Endothelial cell (in vitro differentiated cells): ENCODE measurements at regions not wholly inside any gene's neighbourhood (a gene's known extent, or its start where the extent isn't known, plus 50 kb on each side); places are given as distances from the start of the nearest gene placed in this dataset.

Experiments used
- DNase-seq: peaks from one replicate; pipeline ENCODE4 v3.0.0; 2021; ENCODE audit warnings: low spot score
- H3K27ac Mint-ChIP-seq: one replicate; pipeline ENCODE4 v1.8.0; 2021; ENCODE audit warnings: mixed read lengths, inconsistent platforms; ENCODE audit not compliant: unreplicated experiment
- H3K27me3 Mint-ChIP-seq: one replicate; pipeline ENCODE4 v1.8.0; 2021; ENCODE audit warnings: mild to moderate bottlenecking, moderate library complexity, mixed read lengths, inconsistent platforms; ENCODE audit not compliant: unreplicated experiment
- H3K36me3 Mint-ChIP-seq: one replicate; pipeline ENCODE4 v1.8.0; 2021; ENCODE audit warnings: mild to moderate bottlenecking, low read depth, mixed read lengths, inconsistent platforms; ENCODE audit not compliant: unreplicated experiment
- H3K4me1 Mint-ChIP-seq: one replicate; pipeline ENCODE4 v1.8.0; 2021; ENCODE audit warnings: mild to moderate bottlenecking, mixed read lengths, inconsistent platforms; ENCODE audit not compliant: unreplicated experiment
- H3K4me3 Mint-ChIP-seq: one replicate; pipeline ENCODE4 v1.8.0; 2021; ENCODE audit warnings: mild to moderate bottlenecking, mixed read lengths, inconsistent platforms; ENCODE audit not compliant: unreplicated experiment
- H3K9me3 Mint-ChIP-seq: one replicate; pipeline ENCODE4 v1.8.0; 2021; ENCODE audit warnings: mixed read lengths, inconsistent platforms; ENCODE audit not compliant: unreplicated experiment
- TF ChIP-seq, protein P1 (sequence below): fragments of 200-600 bp; sonication (generic); IDR thresholded peaks from one replicate; pipeline ENCODE4 v1.5.0; 2021; ENCODE audit warnings: antibody characterized with exemption; ENCODE audit not compliant: unreplicated experiment

DNA sequence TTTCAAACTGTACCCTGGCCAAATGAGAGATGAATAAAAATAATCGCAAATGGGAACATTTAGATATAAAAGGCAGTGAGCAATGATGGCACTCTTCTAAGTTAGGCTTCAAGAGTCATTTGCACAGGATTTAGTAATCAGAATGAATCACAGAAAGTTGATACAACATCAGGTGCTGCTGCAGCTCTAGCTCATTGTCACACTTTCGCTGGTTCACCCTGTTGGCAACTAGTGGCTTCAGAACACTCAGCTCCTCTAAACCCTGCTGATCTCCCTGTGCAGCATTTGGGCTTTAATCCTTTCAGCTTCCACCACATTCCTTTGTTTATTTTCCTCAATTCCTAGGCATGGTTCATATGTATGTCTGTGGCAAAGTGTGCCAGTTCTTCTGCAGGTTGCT is 2071.2 kb upstream of the CDH6 start:
- H3K27me3 Mint-ChIP-seq: no peaks in the 10 kb centered on the region
- no peak overlapping the region for H3K27ac Mint-ChIP-seq
- H3K9me3 Mint-ChIP-seq: no peaks in the 10 kb centered on the region
- no peaks in the 10 kb centered on the region for H3K4me1 Mint-ChIP-seq
- no peak overlapping the region for H3K4me3 Mint-ChIP-seq
- no peak for DNase-seq
- TF ChIP-seq, protein P1, sequence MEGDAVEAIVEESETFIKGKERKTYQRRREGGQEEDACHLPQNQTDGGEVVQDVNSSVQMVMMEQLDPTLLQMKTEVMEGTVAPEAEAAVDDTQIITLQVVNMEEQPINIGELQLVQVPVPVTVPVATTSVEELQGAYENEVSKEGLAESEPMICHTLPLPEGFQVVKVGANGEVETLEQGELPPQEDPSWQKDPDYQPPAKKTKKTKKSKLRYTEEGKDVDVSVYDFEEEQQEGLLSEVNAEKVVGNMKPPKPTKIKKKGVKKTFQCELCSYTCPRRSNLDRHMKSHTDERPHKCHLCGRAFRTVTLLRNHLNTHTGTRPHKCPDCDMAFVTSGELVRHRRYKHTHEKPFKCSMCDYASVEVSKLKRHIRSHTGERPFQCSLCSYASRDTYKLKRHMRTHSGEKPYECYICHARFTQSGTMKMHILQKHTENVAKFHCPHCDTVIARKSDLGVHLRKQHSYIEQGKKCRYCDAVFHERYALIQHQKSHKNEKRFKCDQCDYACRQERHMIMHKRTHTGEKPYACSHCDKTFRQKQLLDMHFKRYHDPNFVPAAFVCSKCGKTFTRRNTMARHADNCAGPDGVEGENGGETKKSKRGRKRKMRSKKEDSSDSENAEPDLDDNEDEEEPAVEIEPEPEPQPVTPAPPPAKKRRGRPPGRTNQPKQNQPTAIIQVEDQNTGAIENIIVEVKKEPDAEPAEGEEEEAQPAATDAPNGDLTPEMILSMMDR: no peak
- no peaks in the 10 kb centered on the region for H3K36me3 Mint-ChIP-seq

DNA sequence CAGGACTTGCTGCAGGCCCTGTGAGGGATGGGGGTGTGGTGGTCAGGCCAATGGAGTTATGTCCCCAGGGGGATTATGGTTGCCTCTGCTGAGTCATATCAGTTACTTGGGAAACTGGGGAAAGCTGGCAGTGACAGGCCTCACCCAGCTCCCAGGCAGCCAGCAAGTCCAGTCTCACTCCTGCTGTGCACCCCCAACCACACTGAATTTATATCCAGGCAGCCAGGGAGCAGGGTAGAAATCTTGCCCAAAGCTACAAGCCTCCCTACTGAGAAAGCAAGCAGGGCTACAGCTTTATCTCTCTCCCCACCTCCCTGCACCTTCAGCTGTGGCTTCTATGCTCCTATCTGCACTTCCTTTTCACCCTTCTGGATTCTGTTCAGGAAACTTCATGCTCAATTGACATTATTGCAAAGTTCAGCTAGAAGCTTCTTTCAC is 2076.0 kb upstream of the CDH9 start:
- DNase-seq: no peak
- Mint-ChIP-seq H3K9me3 (no peaks in the 10 kb centered on the region), H3K27ac (no peak overlapping the region), H3K27me3 (no peaks in the 10 kb centered on the region), H3K36me3 (no peaks in the 10 kb centered on the region), H3K4me1 (no peaks in the 10 kb centered on the region), H3K4me3 (no peak overlapping the region)
- TF ChIP-seq, protein P1: no peak

DNA sequence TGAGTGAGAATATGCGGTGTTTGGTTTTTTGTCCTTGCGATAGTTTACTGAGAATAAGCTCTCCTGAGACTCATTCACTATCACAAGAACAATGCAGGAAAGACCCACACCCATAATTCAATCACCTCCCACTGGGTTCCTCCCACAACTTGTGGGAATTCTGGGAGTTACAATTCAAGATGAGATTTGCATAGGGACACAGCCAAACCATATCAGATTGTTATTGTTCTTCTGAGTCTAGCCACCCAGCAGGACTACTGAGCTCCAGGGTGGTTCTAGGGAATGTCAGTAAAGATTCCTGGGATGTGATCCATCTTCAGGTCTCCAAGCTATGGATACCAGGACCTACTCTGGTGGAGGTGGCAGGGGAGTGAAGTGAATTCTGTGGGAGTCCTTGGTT is 2075.1 kb upstream of the CDH9 start:
- DNase-seq: no peak
- Mint-ChIP-seq H3K9me3 (no peaks in the 10 kb centered on the region), H3K36me3 (no peaks in the 10 kb centered on the region), H3K27me3 (no peaks in the 10 kb centered on the region), H3K4me3 (no peak overlapping the region), H3K4me1 (no peaks in the 10 kb centered on the region), H3K27ac (no peak overlapping the region)
- TF ChIP-seq, protein P1: no peak

DNA sequence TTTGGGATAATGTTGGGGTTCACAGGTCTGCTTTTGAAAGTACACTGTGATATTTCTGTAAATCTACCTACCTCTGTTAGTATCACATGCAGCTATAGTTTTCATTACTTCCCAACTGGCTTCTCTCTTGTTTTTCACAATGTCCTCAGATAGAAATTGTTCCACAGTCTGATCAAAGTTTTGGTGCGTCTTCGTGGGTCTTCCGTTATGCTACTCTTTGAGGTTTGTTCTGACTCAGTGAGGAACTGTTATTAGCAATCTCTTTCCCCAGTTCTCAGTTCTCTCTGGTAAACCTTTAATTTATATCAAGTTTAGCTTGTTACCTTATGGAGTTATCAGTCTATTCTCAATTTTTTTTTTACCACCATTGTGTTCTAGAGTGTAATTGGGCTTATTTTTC is 2061.2 kb upstream of the CDH9 start:
- H3K4me1 Mint-ChIP-seq: no peaks in the 10 kb centered on the region
- no peaks in the 10 kb centered on the region for H3K27me3 Mint-ChIP-seq
- H3K4me3 Mint-ChIP-seq: no peak overlapping the region
- H3K36me3 Mint-ChIP-seq: no peaks in the 10 kb centered on the region
- no peaks in the 10 kb centered on the region for H3K9me3 Mint-ChIP-seq
- no peak for DNase-seq
- TF ChIP-seq, protein P1: no peak
- no peak overlapping the region for H3K27ac Mint-ChIP-seq

DNA sequence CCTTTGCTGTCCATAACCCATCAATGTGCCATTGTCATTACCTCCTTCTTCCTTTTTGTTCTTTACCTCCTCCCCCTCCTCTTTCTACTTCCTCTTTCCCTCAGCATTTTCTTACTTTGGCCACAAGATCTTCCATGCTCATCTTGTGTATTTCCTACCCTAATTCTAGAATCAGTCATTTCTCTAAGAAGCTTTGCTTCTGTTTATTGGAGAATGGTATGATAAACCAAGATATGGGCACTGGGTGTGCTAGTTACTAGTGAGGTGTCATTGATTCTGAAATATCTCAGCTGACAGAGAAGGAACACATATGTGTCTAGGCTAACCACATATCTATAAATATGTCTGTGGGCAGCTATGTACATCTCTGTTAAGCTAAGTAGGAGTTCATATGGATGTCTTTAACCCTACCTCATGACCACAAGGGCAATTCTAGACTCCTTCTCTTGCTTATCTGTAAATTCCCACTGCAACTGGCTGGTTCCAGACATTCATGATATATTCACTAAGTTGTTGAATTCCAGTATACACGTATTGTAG is 2051.3 kb upstream of the CDH9 start:
- no peaks in the 10 kb centered on the region for H3K9me3 Mint-ChIP-seq
- H3K27ac Mint-ChIP-seq: no peak overlapping the region
- H3K27me3 Mint-ChIP-seq: no peaks in the 10 kb centered on the region
- no peaks in the 10 kb centered on the region for H3K36me3 Mint-ChIP-seq
- peaks cover 5% of the 10 kb centered on the region for H3K4me1 Mint-ChIP-seq
- TF ChIP-seq, protein P1: no peak
- H3K4me3 Mint-ChIP-seq: no peak overlapping the region
- DNase-seq: no peak
